ENCODE measurements at regions not wholly inside any gene's neighbourhood (a gene's known extent, or its start where the extent isn't known, plus 50 kb on each side); places are given as distances from the start of the nearest gene placed in this dataset.

DNA sequence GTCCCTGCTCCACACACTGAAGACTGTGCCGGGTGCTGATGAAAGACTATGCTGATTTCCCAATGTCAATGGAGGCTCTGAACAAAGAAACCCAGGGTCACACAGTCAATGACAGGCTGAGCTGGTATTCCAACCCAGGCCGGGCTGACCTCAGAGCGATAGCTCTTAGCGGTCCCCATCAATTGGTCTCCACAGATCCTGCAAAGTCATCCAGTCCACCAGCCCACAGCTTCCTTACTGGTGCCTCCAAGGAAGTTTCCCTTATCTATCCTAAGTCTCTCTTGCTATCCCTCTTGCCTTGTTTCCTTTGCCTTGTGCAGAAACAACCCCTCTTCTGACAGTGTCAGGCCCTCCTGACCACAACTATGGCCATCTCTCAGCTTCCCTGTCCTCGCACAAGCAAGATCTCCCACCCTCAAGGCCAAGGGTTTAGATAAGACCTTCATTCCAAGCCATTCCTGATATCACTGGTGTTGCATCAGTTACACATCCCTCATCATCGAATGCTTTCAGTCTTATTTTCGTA, 52.7 kb upstream of the KSR1 start:
- TF ChIP-seq, protein P1, sequence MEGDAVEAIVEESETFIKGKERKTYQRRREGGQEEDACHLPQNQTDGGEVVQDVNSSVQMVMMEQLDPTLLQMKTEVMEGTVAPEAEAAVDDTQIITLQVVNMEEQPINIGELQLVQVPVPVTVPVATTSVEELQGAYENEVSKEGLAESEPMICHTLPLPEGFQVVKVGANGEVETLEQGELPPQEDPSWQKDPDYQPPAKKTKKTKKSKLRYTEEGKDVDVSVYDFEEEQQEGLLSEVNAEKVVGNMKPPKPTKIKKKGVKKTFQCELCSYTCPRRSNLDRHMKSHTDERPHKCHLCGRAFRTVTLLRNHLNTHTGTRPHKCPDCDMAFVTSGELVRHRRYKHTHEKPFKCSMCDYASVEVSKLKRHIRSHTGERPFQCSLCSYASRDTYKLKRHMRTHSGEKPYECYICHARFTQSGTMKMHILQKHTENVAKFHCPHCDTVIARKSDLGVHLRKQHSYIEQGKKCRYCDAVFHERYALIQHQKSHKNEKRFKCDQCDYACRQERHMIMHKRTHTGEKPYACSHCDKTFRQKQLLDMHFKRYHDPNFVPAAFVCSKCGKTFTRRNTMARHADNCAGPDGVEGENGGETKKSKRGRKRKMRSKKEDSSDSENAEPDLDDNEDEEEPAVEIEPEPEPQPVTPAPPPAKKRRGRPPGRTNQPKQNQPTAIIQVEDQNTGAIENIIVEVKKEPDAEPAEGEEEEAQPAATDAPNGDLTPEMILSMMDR (IDR thresholded peaks at IDR 0.05; ENCODE audit: borderline replicate concordance, extremely low read depth, low read length, poor library complexity, severe bottlenecking), result no peak
- no peak for TF ChIP-seq EZH2 (IDR thresholded peaks at IDR 0.05; ENCODE audit: borderline replicate concordance, low read depth, low read length, severe bottlenecking)

All from DND-41 (cell line).